VCaP (cell line): ENCODE measurements at regions not wholly inside any gene's neighbourhood (a gene's known extent, or its start where the extent isn't known, plus 50 kb on each side); places are given as distances from the start of the nearest gene placed in this dataset.
A peak's percentile ranks its signal among the peaks of the same experiment; 100 is the strongest.

Experiments
- H3K27ac ChIP-seq: fragments of 450-650 bp; 2 replicates; pipeline ENCODE4 v1.5.1; 2017
- TF ChIP-seq, protein P1 (sequence below): fragments of 450-650 bp; conservative IDR thresholded peaks from 2 replicates; pipeline ENCODE4 v1.5.1; 2017; ENCODE audit warnings: mild to moderate bottlenecking, moderate library complexity

DNA sequence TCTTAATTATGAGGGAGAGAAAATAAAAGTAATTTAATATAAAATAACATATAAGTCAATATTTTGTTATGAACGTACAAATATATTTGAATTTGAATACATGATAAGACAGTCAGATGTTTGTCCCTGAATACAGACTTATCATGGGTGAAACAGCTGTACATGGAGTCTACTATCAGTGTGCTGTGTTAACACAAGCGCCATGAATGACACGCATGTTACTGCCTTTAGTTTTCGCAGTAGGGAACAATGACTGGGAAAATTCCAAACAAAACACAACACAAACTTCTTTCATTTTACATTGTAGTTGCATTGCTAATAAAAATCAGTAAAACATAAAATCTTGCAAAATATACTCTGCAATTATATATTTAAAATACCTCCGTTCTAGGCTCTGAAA lies 108.6 kb downstream of the FBXO5 start:
- TF ChIP-seq, protein P1, sequence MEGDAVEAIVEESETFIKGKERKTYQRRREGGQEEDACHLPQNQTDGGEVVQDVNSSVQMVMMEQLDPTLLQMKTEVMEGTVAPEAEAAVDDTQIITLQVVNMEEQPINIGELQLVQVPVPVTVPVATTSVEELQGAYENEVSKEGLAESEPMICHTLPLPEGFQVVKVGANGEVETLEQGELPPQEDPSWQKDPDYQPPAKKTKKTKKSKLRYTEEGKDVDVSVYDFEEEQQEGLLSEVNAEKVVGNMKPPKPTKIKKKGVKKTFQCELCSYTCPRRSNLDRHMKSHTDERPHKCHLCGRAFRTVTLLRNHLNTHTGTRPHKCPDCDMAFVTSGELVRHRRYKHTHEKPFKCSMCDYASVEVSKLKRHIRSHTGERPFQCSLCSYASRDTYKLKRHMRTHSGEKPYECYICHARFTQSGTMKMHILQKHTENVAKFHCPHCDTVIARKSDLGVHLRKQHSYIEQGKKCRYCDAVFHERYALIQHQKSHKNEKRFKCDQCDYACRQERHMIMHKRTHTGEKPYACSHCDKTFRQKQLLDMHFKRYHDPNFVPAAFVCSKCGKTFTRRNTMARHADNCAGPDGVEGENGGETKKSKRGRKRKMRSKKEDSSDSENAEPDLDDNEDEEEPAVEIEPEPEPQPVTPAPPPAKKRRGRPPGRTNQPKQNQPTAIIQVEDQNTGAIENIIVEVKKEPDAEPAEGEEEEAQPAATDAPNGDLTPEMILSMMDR, result no peak
- no peak overlapping the region for H3K27ac ChIP-seq

DNA sequence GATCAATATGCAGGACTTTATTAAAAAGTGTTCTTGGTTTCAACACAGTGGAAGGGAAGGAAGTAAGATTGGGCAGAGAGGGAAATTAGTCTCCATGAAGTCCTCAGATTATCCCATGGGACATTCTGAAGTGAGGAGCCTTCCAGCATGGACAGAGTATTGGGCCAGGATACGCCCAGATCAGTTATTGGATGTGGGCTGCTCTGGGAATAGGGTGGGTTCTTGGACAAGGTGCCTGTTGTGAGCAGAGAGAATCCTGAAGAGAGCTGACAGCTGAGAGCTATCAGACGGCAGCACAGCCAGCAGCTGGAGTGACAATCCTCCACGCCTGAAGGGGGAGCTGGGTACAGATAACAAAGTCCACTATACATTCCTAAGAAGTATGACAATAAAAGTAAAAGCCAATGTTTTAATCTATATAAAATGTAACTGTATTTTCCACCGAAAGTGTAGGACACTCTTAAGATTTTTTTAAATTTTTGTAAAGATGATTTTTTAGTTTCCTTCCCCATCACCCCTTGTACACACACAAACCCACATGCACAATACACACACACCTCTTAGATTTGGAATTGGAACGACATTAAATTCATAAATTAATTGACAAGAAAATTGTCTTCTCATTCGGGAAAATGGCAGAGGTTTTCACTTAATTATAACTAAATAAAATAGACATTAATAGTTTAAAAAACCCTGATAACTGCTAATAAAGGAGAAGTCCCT lies 107.8 kb downstream of the FBXO5 start:
- H3K27ac ChIP-seq, result no peak overlapping the region
- TF ChIP-seq, protein P1, result no peak

- no peak overlapping the region for H3K27ac ChIP-seq
- TF ChIP-seq, protein P1, result no peak
Observed at GRCh38 chr6:152879681-152880080, 103.2 kb downstream of the FBXO5 start.

GRCh38 chr6:152893187-152893586 lies 89.7 kb downstream of the FBXO5 start:
- TF ChIP-seq, protein P1, result no peak
- no peak overlapping the region for H3K27ac ChIP-seq

- no peak overlapping the region for H3K27ac ChIP-seq
- TF ChIP-seq, protein P1, result no peak
Observed at GRCh38 chr6:152896923-152897322, 85.9 kb downstream of the FBXO5 start.

- no peak overlapping the region for H3K27ac ChIP-seq
- TF ChIP-seq, protein P1, result peak; percentile 93
Observed at GRCh38 chr6:152897807-152898399, 84.9 kb downstream of the FBXO5 start.

GRCh38 chr6:152904678-152905077 lies 78.2 kb downstream of the FBXO5 start:
- no peak overlapping the region for H3K27ac ChIP-seq
- TF ChIP-seq, protein P1, result no peak
